ENCODE measurements at regions not wholly inside any gene's neighbourhood (a gene's known extent, or its start where the extent isn't known, plus 50 kb on each side); places are given as distances from the start of the nearest gene placed in this dataset.

DNA sequence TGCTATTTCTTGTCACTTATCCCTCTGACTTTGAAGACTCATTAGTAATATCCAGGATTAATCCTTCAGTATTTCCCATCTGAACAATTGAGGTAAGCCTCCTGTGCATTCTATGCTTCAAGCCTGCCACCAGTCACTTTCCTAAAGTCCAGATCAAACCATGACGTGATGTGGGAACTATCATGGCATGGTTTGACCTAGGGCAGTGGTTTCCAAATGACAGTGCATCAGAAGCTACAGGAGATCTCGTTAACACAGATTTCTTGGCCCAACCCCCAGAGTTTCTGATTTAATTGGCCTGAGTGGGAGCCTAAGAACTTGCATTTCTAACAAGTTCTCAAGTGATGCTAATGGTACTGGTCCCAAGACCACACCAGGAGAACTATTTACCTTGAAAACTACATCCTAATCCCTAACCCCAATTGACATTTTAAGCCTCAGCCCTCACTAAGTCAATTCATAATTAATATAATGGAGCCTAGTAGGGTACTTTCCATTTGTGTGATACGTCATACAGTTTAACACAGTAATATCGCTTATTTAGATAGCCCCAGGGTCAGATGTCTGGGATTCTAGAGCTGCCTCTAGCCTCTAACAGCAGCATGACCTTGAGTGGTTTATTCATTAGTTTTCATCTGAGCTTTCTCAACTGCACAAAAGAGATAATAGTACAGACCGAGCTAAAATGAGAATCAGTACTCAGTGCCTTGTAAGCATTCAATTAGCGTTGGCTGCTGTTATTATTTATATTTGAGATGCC, 907.6 kb downstream of the TFAP2A start:
- DNase-seq, result no peak

- no peak for DNase-seq
Observed at GRCh38 chr6:9504191-9504590, 910.7 kb downstream of the TFAP2A start.

- no peak for DNase-seq
Observed at GRCh38 chr6:9503111-9503761, 911.6 kb downstream of the TFAP2A start.

GRCh38 chr6:9499709-9500108, 915.2 kb downstream of the TFAP2A start:
- peak in 1 of 2 experiments; percentile 5 for DNase-seq

DNA sequence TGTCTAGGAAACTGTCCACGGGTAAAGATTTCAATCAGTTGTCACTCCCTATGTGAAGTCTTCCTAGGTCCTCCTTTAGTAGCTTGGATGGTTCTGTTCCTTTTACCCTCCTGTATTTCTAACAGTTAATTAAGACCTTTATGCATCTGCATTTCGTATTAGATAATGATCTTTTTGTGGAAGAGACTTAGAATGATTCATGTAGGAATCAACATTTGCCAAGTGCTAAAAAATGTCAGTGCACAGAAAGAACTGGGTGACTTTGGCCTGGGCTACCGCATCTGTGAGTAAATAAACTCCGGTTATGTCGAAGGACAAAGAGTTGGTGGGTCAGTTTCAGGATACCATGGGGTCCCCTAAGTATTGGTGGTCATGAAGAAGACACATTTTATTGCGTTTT, 918.0 kb downstream of the TFAP2A start:
- no peak for DNase-seq

- DNase-seq, result no peak
Observed at GRCh38 chr6:9494864-9495263, 920.0 kb downstream of the TFAP2A start.

GRCh38 chr6:9492790-9493189, 922.1 kb downstream of the TFAP2A start:
- no peak for DNase-seq

GRCh38 chr6:9487128-9487527, 927.7 kb downstream of the TFAP2A start:
- no peak for DNase-seq

DNA sequence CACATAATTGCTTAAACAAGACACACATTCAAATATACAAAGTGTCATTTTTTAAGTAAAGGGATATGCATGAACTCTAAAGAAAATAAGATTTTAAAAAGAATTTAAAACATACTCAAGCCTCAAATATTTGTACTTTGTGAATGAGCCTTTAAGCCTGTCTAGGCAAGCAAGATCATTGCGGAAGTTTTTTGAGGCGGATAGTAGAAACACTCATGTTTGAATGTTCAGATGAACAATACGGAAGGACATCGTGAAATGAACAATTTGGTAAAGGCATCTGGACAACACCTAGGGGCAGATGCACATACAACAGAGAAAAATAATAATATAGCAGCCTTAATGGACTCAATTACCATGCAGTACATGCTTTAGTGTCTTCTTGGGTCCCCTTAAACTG, 928.9 kb downstream of the TFAP2A start:
- no peak for DNase-seq

DNA sequence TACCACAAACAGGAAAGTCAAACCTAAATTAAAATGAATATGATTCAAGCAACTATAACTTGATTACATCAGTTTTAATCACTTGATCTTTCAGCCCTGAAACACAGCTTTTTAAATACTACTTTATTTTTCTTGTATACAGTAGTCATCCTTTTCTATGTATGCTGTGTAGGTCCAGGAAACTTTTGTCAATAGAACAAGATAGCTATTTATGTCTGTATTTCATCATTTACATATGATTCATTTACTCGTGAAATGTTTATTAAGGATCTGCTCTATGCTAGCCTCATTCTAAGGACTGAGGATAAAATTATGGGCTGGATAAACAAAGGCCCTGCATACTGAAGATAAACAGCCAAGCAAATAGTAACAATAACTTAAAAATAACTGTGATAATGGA, 930.2 kb downstream of the TFAP2A start:
- no peak for DNase-seq

DNA sequence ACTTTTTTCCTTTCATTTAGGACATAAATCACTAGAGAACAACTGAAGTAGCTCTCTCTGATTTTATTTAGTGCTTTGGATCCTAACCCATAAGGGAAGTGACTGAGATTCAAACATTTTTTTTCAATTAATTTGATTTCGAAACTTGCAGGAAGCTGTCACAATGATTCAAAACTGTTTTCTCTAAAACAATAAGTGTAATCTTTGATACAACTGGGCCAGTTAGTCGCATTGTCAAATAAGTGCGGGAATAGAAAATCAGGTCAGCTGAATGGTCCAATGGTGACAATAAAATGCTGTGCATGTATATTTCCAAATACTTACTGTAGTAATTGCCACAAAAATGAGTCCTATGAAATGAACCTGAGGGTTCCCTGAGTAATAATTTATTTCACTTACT, 930.8 kb downstream of the TFAP2A start:
- DNase-seq, result no peak

DNA sequence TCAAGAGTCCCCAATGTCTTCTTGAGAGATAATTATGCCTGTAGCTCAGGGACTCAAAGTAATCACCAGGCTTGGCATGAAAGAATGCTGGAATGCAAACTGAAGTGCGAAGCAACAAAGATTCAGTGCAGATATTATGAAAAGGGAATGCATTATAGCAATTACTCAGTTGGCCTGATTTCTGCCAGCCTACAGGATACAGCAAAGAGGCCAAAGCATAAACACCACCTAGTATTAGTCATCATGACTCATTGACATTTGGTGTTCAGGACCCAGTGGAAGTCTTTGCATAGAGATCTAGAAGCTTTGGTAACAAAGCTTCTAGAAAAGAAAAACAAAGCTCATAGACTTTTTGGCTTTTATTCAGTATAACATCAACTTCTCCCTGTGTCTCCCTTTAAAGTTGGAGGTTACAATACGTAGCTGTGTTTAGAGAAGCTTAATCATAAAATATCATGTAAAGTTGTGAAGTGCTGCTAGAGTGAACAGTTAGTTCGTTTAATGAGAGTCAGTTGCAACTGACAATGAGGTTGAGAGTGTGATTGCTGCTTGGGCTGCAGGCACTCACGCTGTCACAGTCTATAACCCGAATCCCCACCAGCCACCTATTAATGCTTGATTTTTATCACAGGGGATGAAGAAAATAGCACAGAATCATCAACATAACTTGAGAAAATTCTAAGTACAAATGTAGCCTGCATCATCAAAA, 932.7 kb downstream of the TFAP2A start:
- DNase-seq, result no peak

GRCh38 chr6:9481292-9482029, 933.4 kb downstream of the TFAP2A start:
- DNase-seq, result no peak

GRCh38 chr6:9468277-9468676, 946.6 kb downstream of the TFAP2A start:
- no peak for DNase-seq

GRCh38 chr6:9467741-9468140, 947.1 kb downstream of the TFAP2A start:
- DNase-seq, result no peak

DNA sequence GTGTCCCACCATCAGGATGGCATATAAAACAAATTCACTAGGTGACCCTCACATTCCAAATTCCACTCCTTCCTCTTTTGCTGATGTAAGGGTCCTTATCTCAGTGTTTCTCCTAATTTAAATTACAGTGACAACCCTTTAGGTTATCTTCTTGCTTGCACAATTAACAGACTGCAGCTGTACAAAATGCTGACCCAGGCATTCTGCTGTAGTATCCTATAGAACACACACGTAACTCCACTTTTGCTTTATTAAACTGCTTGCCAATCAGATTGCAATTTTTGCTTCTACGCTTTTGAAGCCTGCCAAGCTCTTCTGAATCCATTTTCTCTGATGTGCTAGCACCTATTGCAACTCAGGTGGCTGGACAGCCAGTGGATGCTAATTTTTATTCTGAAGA, 950.3 kb downstream of the TFAP2A start:
- DNase-seq, result no peak

DNA sequence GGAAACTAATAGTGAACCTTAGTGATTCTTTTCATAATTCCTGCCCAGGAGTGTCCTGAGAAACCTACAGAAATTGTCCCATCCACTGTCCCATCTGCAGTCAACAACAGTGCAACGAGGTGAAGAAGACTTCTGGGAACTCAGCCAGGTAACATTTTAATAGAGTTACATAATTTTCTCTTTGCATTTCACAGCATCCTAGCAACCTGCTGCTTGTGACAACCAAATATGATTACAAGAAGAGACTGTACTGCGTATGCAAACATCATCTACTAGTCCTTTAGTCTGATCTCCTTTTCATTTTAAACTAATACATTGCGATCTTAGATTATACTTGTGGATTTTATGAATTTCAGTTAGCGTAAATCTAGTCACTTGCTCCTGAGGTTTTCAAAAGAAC, 951.6 kb downstream of the TFAP2A start:
- no peak for DNase-seq

DNA sequence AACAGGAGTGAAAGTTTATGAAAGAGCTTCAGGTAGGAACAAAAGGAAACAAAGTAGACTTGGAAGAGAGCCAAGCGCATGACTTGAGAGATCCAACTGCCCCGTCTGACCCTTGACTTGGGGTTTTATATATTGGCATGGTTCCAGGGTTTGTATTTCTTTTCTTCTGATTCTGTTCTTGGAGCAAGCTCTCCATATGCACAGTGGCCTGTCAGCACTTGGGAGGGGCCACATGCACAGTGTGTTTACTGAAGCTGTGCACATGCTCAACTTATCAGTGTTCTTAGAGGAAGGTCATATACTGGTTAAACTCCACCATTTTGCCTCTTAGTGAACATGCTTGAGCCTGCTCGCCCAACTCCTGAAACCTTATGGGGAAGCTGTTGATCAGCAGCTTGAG, 953.7 kb downstream of the TFAP2A start:
- no peak for DNase-seq

GRCh38 chr6:9458424-9458823, 956.5 kb downstream of the TFAP2A start:
- peak; percentile 78 to 86 for DNase-seq

GRCh38 chr6:9455864-9456658, 958.8 kb downstream of the TFAP2A start:
- DNase-seq, result peak; percentile 5 to 57

DNA sequence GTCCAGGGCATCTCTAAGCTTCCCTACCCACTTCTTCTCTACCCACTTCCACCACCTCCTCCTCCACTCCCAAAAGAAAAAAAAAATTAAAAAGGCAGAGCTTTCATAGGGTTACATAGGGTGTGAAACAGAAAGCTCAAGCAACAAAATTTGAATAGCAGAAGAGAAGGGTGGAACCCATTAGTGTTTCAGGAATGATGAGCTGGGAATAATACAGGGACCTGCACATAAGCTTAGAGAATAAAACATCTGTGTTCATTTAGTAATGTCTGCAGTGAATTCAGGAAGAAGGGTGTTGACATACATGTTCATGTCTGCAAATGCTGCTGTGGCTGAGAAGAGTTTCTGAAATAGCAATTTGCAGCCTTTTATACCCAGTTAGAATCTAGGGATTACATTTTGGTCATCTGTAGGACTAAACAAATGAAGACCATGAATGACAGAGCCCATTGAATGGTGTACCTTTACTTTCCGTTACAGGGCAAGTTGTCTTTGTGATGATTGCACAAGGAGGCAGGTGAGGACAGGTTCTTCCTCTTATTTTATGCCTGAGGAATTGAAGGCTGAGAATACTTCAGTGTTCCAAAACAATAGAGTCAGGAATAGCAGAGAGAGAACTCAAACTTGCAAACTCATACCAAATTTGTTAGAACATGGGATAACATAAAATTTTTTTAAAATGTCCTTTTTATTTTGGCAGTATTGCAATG, 975.1 kb downstream of the TFAP2A start:
- DNase-seq, result no peak

- no peak for DNase-seq
Observed at GRCh38 chr6:9437836-9438235, 977.0 kb downstream of the TFAP2A start.
